Body of pancreas (tissue), 4 donors: ENCODE measurements at regions not wholly inside any gene's neighbourhood (a gene's known extent, or its start where the extent isn't known, plus 50 kb on each side); places are given as distances from the start of the nearest gene placed in this dataset.

Experiments used
- ATAC-seq: fragments of 150-250 bp; one replicate; pipeline ENCODE4 v1.9.1; 2016
- DNase-seq, 4 donors: peaks; one replicate each; pipeline ENCODE4 v3.0.0-alpha.2; 2019
- H3K27ac ChIP-seq, 4 donors: fragments of 200-600 bp; sonication (generic); 1 replicate in 3 of 4; 2 replicates in 1 of 4; pipeline versions ENCODE4 v1.5.1 to v1.6.1; 2016 to 2019; ENCODE audit warnings: mild to moderate bottlenecking in 1 of 4, mixed read lengths in 1 of 4, moderate library complexity in 1 of 4
- H3K27me3 ChIP-seq, 2 donors: fragments of 200-600 bp; sonication (generic); one replicate each; pipeline ENCODE4 v1.6.0; 2016; ENCODE audit warnings: mild to moderate bottlenecking in 1 of 2
- H3K36me3 ChIP-seq, 2 donors: fragments of 200-600 bp; sonication (generic); replicated peaks in 1 of 2; 2 replicates each; pipeline ENCODE4 v1.5.1; 2016; ENCODE audit warnings: low read depth in 2 of 2; ENCODE audit not compliant: insufficient read depth in 1 of 2
- H3K4me1 ChIP-seq: fragments of 200-600 bp; sonication (generic); one replicate; pipeline ENCODE4 v1.6.0; 2016
- H3K4me3 ChIP-seq, 2 donors: fragments of 200-600 bp; sonication (generic); 1 replicate in 1 of 2; 2 replicates in 1 of 2; pipeline ENCODE4 v1.5.1; 2016 to 2019
- H3K9me3 ChIP-seq, 3 donors: fragments of 200-600 bp; sonication (generic); 1 replicate in 2 of 3; 2 replicates in 1 of 3; pipeline ENCODE4 v1.5.1; 2016
- POLR2A ChIP-seq, 3 donors: fragments of 450-650 bp; IDR thresholded peaks; one replicate each; pipeline ENCODE4 v1.6.1; 2016; ENCODE audit warnings: antibody characterized with exemption in 3 of 3, mild to moderate bottlenecking in 2 of 3
- WGBS, 2 donors: methylation state at CpG; one replicate each; pipeline ENCODE4 v1.1.5; 2017; 5-methylcytosine and 5-hydroxymethylcytosine counted together
- intact Hi-C: fragments of 100-400 bp; cut with DNase I; formaldehyde crosslinking; loops from one replicate; pipeline ENCODE4 v1.15.1; 2023
- TF ChIP-seq, protein P1 (sequence below), 7 experiments: fragments of 450-650 bp in 4 of 7; fragments of 200-600 bp in 3 of 7; sonication (generic) in 3 of 7; IDR thresholded peaks; one replicate each; pipeline ENCODE4 v1.5.1; 2016 to 2019; ENCODE audit warnings: antibody characterized with exemption in 7 of 7

DNA sequence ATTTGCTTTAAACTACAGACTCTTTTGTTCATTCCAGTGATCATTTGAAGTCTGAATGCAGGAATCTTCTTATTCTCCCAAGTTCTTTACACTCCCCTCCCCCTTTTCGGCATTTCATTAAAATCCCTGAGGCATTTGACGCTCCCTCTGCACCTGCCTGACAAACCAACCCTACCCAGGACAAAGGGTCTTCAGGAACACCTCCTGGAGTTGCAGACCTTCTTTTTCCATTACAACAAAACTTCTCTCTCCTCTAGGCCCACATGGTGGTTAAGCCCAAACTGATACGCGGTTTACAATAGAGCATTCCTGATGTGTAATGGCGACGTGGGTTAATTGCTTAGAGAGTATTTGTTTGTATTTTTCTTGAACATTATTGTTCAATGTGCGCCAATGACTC lies 367.4 kb downstream of the FBXO15 start:
- H3K27me3 ChIP-seq, result no peaks in the 10 kb centered on the region
- no peaks in the 10 kb centered on the region for H3K9me3 ChIP-seq
- no peak for TF ChIP-seq POLR2A (IDR thresholded peaks at IDR 0.05)
- TF ChIP-seq, protein P1, sequence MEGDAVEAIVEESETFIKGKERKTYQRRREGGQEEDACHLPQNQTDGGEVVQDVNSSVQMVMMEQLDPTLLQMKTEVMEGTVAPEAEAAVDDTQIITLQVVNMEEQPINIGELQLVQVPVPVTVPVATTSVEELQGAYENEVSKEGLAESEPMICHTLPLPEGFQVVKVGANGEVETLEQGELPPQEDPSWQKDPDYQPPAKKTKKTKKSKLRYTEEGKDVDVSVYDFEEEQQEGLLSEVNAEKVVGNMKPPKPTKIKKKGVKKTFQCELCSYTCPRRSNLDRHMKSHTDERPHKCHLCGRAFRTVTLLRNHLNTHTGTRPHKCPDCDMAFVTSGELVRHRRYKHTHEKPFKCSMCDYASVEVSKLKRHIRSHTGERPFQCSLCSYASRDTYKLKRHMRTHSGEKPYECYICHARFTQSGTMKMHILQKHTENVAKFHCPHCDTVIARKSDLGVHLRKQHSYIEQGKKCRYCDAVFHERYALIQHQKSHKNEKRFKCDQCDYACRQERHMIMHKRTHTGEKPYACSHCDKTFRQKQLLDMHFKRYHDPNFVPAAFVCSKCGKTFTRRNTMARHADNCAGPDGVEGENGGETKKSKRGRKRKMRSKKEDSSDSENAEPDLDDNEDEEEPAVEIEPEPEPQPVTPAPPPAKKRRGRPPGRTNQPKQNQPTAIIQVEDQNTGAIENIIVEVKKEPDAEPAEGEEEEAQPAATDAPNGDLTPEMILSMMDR (IDR thresholded peaks at IDR 0.05), result no peak
- ATAC-seq (no peak), DNase-seq (no peak)
- no peaks in the 10 kb centered on the region for H3K36me3 ChIP-seq
- intact Hi-C loops, result no loop called here
- no peak overlapping the region for H3K4me3 ChIP-seq
- H3K27ac ChIP-seq, result no peak overlapping the region
- no peaks in the 10 kb centered on the region for H3K4me1 ChIP-seq
- 59 to 66% methylated on average over 7 of the region's 7 CpGs for WGBS, 2 donors

DNA sequence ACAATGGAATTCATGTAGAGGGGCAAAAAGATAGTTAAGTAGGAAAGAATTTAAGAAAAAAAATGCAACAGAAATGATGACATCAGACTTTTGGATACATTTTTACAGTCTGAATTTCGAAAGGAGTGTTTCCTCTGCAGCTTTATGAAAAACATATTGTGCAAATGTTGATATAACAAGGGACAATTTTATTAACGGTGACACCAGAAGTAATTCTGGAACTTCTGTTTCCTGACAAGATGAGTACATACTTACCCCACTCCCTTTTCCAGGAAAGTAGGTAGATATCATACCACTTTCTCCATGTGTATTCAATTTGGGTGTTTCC lies 369.6 kb downstream of the FBXO15 start:
- intact Hi-C loops, result no loop called here

GRCh38 chr18:73777356-73778031 lies 370.1 kb downstream of the FBXO15 start:
- TF ChIP-seq, protein P1 (IDR thresholded peaks at IDR 0.05), result no peak
- no peak for TF ChIP-seq POLR2A (IDR thresholded peaks at IDR 0.05)
- Histone ChIP-seq H3K4me1 (no peaks in the 10 kb centered on the region), H3K36me3 (no peaks in the 10 kb centered on the region), H3K9me3 (no peaks in the 10 kb centered on the region), H3K4me3 (no peak overlapping the region), H3K27ac (no peak overlapping the region), H3K27me3 (no peaks in the 10 kb centered on the region)
- no peak for ATAC-seq
- DNase-seq, result no peak
- intact Hi-C loops, result no loop called here
- WGBS, 2 donors, result 29 to 30% methylated on average over 1 of the region's 1 CpG

More for the DNA sequence above, 369.6 kb downstream of the FBXO15 start:
- ATAC-seq, result no peak
- no peaks in the 10 kb centered on the region for H3K36me3 ChIP-seq
- H3K27ac ChIP-seq, result no peak overlapping the region
- H3K4me3 ChIP-seq, result no peak overlapping the region
- no peaks in the 10 kb centered on the region for H3K4me1 ChIP-seq
- H3K9me3 ChIP-seq, result no peaks in the 10 kb centered on the region
- WGBS, 2 donors, result 15 to 53% methylated on average over 2 of the region's 2 CpGs
- no peaks in the 10 kb centered on the region for H3K27me3 ChIP-seq
- TF ChIP-seq POLR2A (IDR thresholded peaks at IDR 0.05), result no peak
- TF ChIP-seq, protein P1 (IDR thresholded peaks at IDR 0.05), result no peak
- DNase-seq, result no peak

- WGBS, 2 donors, result 43 to 49% methylated on average over 17 of the region's 17 CpGs
- intact Hi-C loops, result no loop called here
- TF ChIP-seq, protein P1 (IDR thresholded peaks at IDR 0.05), result peak in 1 of 7 experiments; percentile 16
- no peak for TF ChIP-seq POLR2A (IDR thresholded peaks at IDR 0.05)
These were observed 372.7 kb downstream of the FBXO15 start for GRCh38 chr18:73774811-73775509.

More at GRCh38 chr18:73774811-73775509, 372.7 kb downstream of the FBXO15 start:
- Histone ChIP-seq H3K27ac (no peak overlapping the region), H3K36me3 (no peaks in the 10 kb centered on the region), H3K4me1 (no peaks in the 10 kb centered on the region), H3K4me3 (no peak overlapping the region), H3K9me3 (no peaks in the 10 kb centered on the region), H3K27me3 (no peaks in the 10 kb centered on the region)
- ATAC-seq, result peak; percentile 74
- DNase-seq, result peak; percentile 26 to 52 (median 44)
